ENCODE measurements at regions not wholly inside any gene's neighbourhood (a gene's known extent, or its start where the extent isn't known, plus 50 kb on each side); places are given as distances from the start of the nearest gene placed in this dataset.

DNA sequence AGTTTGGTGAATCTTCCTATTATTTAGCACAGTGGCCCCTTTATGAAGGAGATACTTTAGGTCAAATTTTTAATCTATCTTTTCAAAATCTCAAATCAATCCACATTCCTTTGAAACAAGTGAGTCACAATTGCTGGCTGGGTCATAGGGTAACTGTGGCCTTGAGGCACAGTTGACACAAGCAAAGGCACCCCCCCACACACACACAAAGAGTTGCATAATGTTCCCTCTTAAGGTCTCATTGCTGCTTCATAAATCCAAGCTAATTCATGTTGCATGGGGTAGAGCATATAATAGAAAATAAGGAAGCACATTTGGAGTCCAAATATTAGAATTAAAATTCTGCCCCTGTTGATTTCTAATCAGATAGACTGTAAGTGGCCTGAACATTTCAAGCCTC lies 171.5 kb downstream of the DLEU7 start:
- DNase-seq: no peak
- H3K36me3 ChIP-seq: no peaks in the 10 kb centered on the region
- H3K4me3 ChIP-seq: no peak overlapping the region
- H3K9me3 ChIP-seq: no peaks in the 10 kb centered on the region
- TF ChIP-seq, protein P1, sequence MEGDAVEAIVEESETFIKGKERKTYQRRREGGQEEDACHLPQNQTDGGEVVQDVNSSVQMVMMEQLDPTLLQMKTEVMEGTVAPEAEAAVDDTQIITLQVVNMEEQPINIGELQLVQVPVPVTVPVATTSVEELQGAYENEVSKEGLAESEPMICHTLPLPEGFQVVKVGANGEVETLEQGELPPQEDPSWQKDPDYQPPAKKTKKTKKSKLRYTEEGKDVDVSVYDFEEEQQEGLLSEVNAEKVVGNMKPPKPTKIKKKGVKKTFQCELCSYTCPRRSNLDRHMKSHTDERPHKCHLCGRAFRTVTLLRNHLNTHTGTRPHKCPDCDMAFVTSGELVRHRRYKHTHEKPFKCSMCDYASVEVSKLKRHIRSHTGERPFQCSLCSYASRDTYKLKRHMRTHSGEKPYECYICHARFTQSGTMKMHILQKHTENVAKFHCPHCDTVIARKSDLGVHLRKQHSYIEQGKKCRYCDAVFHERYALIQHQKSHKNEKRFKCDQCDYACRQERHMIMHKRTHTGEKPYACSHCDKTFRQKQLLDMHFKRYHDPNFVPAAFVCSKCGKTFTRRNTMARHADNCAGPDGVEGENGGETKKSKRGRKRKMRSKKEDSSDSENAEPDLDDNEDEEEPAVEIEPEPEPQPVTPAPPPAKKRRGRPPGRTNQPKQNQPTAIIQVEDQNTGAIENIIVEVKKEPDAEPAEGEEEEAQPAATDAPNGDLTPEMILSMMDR (IDR thresholded peaks at IDR 0.05): no peak
- TF ChIP-seq POLR2A (IDR thresholded peaks at IDR 0.05): no peak
- no peak for TF ChIP-seq POLR2AphosphoS5 (IDR thresholded peaks at IDR 0.05)
- no peak for TF ChIP-seq EP300 (IDR thresholded peaks at IDR 0.05)
- peaks cover 2 to 9% (median 4%) of the 10 kb centered on the region in 4 donors for H3K4me1 ChIP-seq
- intact Hi-C loops (cut with DNase I; ENCODE audit: low total_unique reads): no loop called here
- H3K27me3 ChIP-seq: no peaks in the 10 kb centered on the region
- H3K27ac ChIP-seq: no peak overlapping the region

DNA sequence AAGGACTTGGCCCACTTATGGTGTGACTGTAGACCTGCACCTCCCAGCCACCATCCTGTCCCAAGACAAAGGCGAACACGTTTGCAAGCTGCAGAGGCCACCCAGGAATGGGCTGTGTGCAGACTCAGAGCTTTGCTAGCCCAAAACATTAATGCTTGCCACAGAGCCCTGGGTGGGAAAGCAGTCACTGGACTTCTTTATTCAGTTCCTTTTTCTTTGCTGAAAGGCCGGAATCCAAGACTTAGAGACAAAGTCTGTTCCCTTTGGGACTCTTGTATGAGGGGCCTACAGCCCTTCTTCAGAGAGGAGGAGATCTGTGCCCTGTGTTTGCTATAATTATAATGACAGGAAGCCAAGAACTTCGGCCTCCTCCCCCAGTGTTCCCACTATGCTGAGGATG lies 167.8 kb downstream of the DLEU7 start:
- Histone ChIP-seq H3K9me3 (no peaks in the 10 kb centered on the region), H3K4me1 (peaks cover 4 to 15% (median 10%) of the 10 kb centered on the region in 4 donors), H3K27me3 (no peaks in the 10 kb centered on the region), H3K27ac (no peak overlapping the region), H3K4me3 (no peak overlapping the region), H3K36me3 (no peaks in the 10 kb centered on the region)
- TF ChIP-seq POLR2AphosphoS5 (IDR thresholded peaks at IDR 0.05): no peak
- no peak for TF ChIP-seq POLR2A (IDR thresholded peaks at IDR 0.05)
- no peak for TF ChIP-seq EP300 (IDR thresholded peaks at IDR 0.05)
- TF ChIP-seq, protein P1 (IDR thresholded peaks at IDR 0.05): no peak
- 83 to 88% (median 83%) methylated on average over 4 of the region's 4 CpGs for WGBS, 5 donors
- intact Hi-C loops (cut with DNase I; ENCODE audit: low total_unique reads): no loop called here
- no peak for DNase-seq

DNA sequence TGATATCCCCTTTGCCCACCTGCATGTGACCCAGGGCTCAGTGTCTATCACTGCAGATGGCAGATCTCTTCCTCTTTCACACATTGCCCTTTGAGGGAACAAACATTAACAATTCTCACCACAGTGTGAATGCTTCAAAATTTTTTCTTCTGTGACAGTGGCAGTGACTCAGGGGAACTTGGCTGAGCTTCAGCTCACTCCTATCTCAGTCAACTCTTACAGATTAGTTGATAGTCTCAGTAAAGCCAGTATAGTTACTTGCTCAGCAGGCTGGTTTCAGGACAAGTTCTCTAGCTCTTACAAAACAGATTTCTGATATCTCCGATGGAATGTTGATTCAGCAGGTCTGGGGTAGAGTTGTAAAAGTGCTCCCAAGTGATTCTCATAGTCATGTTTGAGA lies 166.9 kb downstream of the DLEU7 start:
- no peak overlapping the region for H3K4me3 ChIP-seq
- DNase-seq: peak in 1 of 2 donors; percentile 33
- WGBS, 5 donors: 18 to 52% (median 31%) methylated on average over 1 of the region's 1 CpG
- H3K27ac ChIP-seq: no peak overlapping the region
- peaks cover 4 to 15% (median 10%) of the 10 kb centered on the region in 4 donors for H3K4me1 ChIP-seq
- intact Hi-C loops (cut with DNase I; ENCODE audit: low total_unique reads): no loop called here
- no peaks in the 10 kb centered on the region for H3K9me3 ChIP-seq
- H3K36me3 ChIP-seq: no peaks in the 10 kb centered on the region
- no peaks in the 10 kb centered on the region for H3K27me3 ChIP-seq
- no peak for TF ChIP-seq POLR2A (IDR thresholded peaks at IDR 0.05)
- TF ChIP-seq POLR2AphosphoS5 (IDR thresholded peaks at IDR 0.05): no peak
- no peak for TF ChIP-seq EP300 (IDR thresholded peaks at IDR 0.05)
- TF ChIP-seq, protein P1 (IDR thresholded peaks at IDR 0.05): no peak

DNA sequence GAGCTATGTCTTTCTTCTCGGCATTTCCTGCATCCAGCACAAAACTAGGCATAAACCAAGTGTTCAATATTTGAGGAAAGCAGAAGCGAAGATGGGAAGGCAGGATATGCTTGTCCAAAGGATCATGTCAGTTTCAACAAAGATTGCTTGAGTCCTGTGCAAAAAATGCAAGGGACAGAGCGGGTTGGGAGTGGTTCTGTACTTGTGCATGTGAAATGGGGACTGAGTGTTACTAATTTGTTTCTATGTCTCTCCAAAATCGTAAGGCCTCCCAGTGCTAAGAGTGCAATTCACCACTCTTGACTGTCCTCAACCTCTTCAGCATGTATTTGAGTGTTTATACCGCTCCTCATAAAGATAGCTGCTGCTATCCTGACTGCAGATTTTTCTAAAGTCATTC lies 166.2 kb downstream of the DLEU7 start:
- intact Hi-C loops (cut with DNase I; ENCODE audit: low total_unique reads): no loop called here
- no peak overlapping the region for H3K4me3 ChIP-seq
- no peaks in the 10 kb centered on the region for H3K27me3 ChIP-seq
- DNase-seq: no peak
- H3K9me3 ChIP-seq: no peaks in the 10 kb centered on the region
- WGBS, 5 donors: 90 to 96% (median 91%) methylated on average over 5 of the region's 5 CpGs
- TF ChIP-seq POLR2AphosphoS5 (IDR thresholded peaks at IDR 0.05) (no peak), EP300 (IDR thresholded peaks at IDR 0.05) (no peak), POLR2A (IDR thresholded peaks at IDR 0.05) (no peak)
- TF ChIP-seq, protein P1 (IDR thresholded peaks at IDR 0.05): no peak
- peaks cover 4 to 15% (median 10%) of the 10 kb centered on the region in 4 donors for H3K4me1 ChIP-seq
- H3K27ac ChIP-seq: no peak overlapping the region
- no peaks in the 10 kb centered on the region for H3K36me3 ChIP-seq
